ENCODE measurements at regions not wholly inside any gene's neighbourhood (a gene's known extent, or its start where the extent isn't known, plus 50 kb on each side); places are given as distances from the start of the nearest gene placed in this dataset.

GRCh38 chrY:7881696-7882095, 970.1 kb upstream of the AMELY start:
- H3K27ac ChIP-seq (ENCODE audit: low read depth, low read length): no peak overlapping the region
- no peak for TF ChIP-seq CTCF (IDR thresholded peaks at IDR 0.05; ENCODE audit: low read depth, low read length)

GRCh38 chrY:7879245-7879644, 967.7 kb upstream of the AMELY start:
- Histone ChIP-seq H3K27ac (ENCODE audit: low read depth, low read length) (no peak overlapping the region), H3K9me3 (ENCODE audit: control insufficient read depth, insufficient read depth, low read length) (no peaks in the 10 kb centered on the region), H3K27me3 (ENCODE audit: control insufficient read depth, insufficient read depth, low read length) (no peaks in the 10 kb centered on the region), H3K4me3 (ENCODE audit: low read depth, low read length) (no peak overlapping the region)
- POLR2A ChIA-PET: no interaction called here
- TF ChIP-seq CTCF (IDR thresholded peaks at IDR 0.05; ENCODE audit: low read depth, low read length): no peak
- CTCF ChIA-PET: no interaction called here
- no peak for DNase-seq (ENCODE audit: low read depth, low spot score)

More at GRCh38 chrY:7881696-7882095, 970.1 kb upstream of the AMELY start:
- H3K27me3 ChIP-seq (ENCODE audit: control insufficient read depth, insufficient read depth, low read length): no peaks in the 10 kb centered on the region
- no peak for DNase-seq (ENCODE audit: low read depth, low spot score)
- H3K9me3 ChIP-seq (ENCODE audit: control insufficient read depth, insufficient read depth, low read length): no peaks in the 10 kb centered on the region
- CTCF ChIA-PET: no interaction called here
- no peak overlapping the region for H3K4me3 ChIP-seq (ENCODE audit: low read depth, low read length)
- POLR2A ChIA-PET: no interaction called here

- no peak for TF ChIP-seq CTCF (IDR thresholded peaks at IDR 0.05; ENCODE audit: low read depth, low read length)
- no peaks in the 10 kb centered on the region for H3K27me3 ChIP-seq (ENCODE audit: control insufficient read depth, insufficient read depth, low read length)
- no peak overlapping the region for H3K4me3 ChIP-seq (ENCODE audit: low read depth, low read length)
- H3K27ac ChIP-seq (ENCODE audit: low read depth, low read length): no peak overlapping the region
- H3K9me3 ChIP-seq (ENCODE audit: control insufficient read depth, insufficient read depth, low read length): no peaks in the 10 kb centered on the region
- ChIA-PET POLR2A (no interaction called here), CTCF (no interaction called here)
- DNase-seq (ENCODE audit: low read depth, low spot score): no peak
Measured at GRCh38 chrY:7878719-7879118, 967.2 kb upstream of the AMELY start.

GRCh38 chrY:7877458-7877857, 965.9 kb upstream of the AMELY start:
- Histone ChIP-seq H3K4me3 (ENCODE audit: low read depth, low read length) (no peak overlapping the region), H3K9me3 (ENCODE audit: control insufficient read depth, insufficient read depth, low read length) (no peaks in the 10 kb centered on the region), H3K27ac (ENCODE audit: low read depth, low read length) (no peak overlapping the region), H3K27me3 (ENCODE audit: control insufficient read depth, insufficient read depth, low read length) (no peaks in the 10 kb centered on the region)
- ChIA-PET CTCF (no interaction called here), POLR2A (no interaction called here)
- no peak for DNase-seq (ENCODE audit: low read depth, low spot score)
- TF ChIP-seq CTCF (IDR thresholded peaks at IDR 0.05; ENCODE audit: low read depth, low read length): no peak

- peak; percentile 55 for TF ChIP-seq CTCF (IDR thresholded peaks at IDR 0.05; ENCODE audit: low read depth, low read length)
- peak; percentile 37 for DNase-seq (ENCODE audit: low read depth, low spot score)
- H3K27me3 ChIP-seq (ENCODE audit: control insufficient read depth, insufficient read depth, low read length): no peaks in the 10 kb centered on the region
- ChIA-PET CTCF (interaction anchor here (0.6 to 1.4 kb wide), 3 partner anchors 9 to 528 kb away, joined by 3 to 4 read pairs (median 3); no protein-coding TSS in a partner anchor), POLR2A (no interaction called here)
- no peaks in the 10 kb centered on the region for H3K9me3 ChIP-seq (ENCODE audit: control insufficient read depth, insufficient read depth, low read length)
- no peak overlapping the region for H3K27ac ChIP-seq (ENCODE audit: low read depth, low read length)
- H3K4me3 ChIP-seq (ENCODE audit: low read depth, low read length): no peak overlapping the region
Measured at GRCh38 chrY:7874080-7874479, 962.5 kb upstream of the AMELY start.

Data from AG04450 (cell line).